HG02884 (cell line): ENCODE measurements at regions not wholly inside any gene's neighbourhood (a gene's known extent, or its start where the extent isn't known, plus 50 kb on each side); places are given as distances from the start of the nearest gene placed in this dataset.

Experiments
- ATAC-seq: cut with Tn5 transposase; IDR thresholded peaks from one replicate; pipeline ENCODE4 v1.9.1; 2021; ENCODE audit warnings: mild to moderate bottlenecking, moderate library complexity; ENCODE audit not compliant: unreplicated experiment

- ATAC-seq, result no peak
Measured at GRCh38 chr17:14910916-14911315, 354.2 kb downstream of the PMP22 start.

GRCh38 chr17:14904386-14904785 lies 360.7 kb downstream of the PMP22 start:
- no peak for ATAC-seq

GRCh38 chr17:14903854-14904253 lies 361.3 kb downstream of the PMP22 start:
- ATAC-seq, result no peak

- ATAC-seq, result no peak
Measured at GRCh38 chr17:14902803-14903202, 362.3 kb downstream of the PMP22 start.

- no peak for ATAC-seq
Measured at GRCh38 chr17:14902297-14902696, 362.8 kb downstream of the PMP22 start.

GRCh38 chr17:14901376-14901775 lies 363.8 kb downstream of the PMP22 start:
- no peak for ATAC-seq

- no peak for ATAC-seq
Measured at GRCh38 chr17:14886200-14886739, 378.9 kb downstream of the PMP22 start.

GRCh38 chr17:14882131-14882530 lies 383.0 kb downstream of the PMP22 start:
- no peak for ATAC-seq

GRCh38 chr17:14875557-14876412 lies 389.3 kb downstream of the PMP22 start:
- ATAC-seq, result no peak

GRCh38 chr17:14873996-14874395 lies 391.1 kb downstream of the PMP22 start:
- no peak for ATAC-seq

GRCh38 chr17:14873540-14873939 lies 391.6 kb downstream of the PMP22 start:
- no peak for ATAC-seq

- no peak for ATAC-seq
Measured at GRCh38 chr17:14871921-14872320, 393.2 kb downstream of the PMP22 start.

GRCh38 chr17:14866266-14866665 lies 398.9 kb downstream of the PMP22 start:
- no peak for ATAC-seq

GRCh38 chr17:14864127-14864526 lies 401.0 kb downstream of the PMP22 start:
- ATAC-seq, result no peak

- ATAC-seq, result no peak
Measured at GRCh38 chr17:14859542-14859941, 405.6 kb downstream of the PMP22 start.

GRCh38 chr17:14856176-14856575 lies 408.9 kb downstream of the PMP22 start:
- no peak for ATAC-seq

- ATAC-seq, result no peak
Measured at GRCh38 chr17:14854691-14855090, 410.4 kb downstream of the PMP22 start.

GRCh38 chr17:14845591-14846281 lies 419.4 kb downstream of the PMP22 start:
- no peak for ATAC-seq

GRCh38 chr17:14843086-14843795 lies 421.9 kb downstream of the PMP22 start:
- ATAC-seq, result no peak

- no peak for ATAC-seq
Measured at GRCh38 chr17:14840616-14841231, 424.4 kb downstream of the PMP22 start.

- ATAC-seq, result no peak
Measured at GRCh38 chr17:14838567-14838966, 426.6 kb downstream of the PMP22 start.
